PC-9 (cell line): ENCODE measurements at regions not wholly inside any gene's neighbourhood (a gene's known extent, or its start where the extent isn't known, plus 50 kb on each side); places are given as distances from the start of the nearest gene placed in this dataset.

Source experiments
- EZH2 ChIP-seq: fragments of 200-600 bp; sonication (generic); IDR thresholded peaks from 2 replicates; pipeline ENCODE4 v1.8.0; 2017; ENCODE audit warnings: antibody characterized with exemption, low read depth
- TF ChIP-seq, protein P1 (sequence below): fragments of 200-600 bp; sonication (generic); conservative IDR thresholded peaks from 2 replicates; pipeline ENCODE4 v1.6.1; 2017; ENCODE audit warnings: mixed run types, antibody characterized with exemption, mild to moderate bottlenecking, moderate library complexity

- TF ChIP-seq EZH2 = no peak
- TF ChIP-seq, protein P1, sequence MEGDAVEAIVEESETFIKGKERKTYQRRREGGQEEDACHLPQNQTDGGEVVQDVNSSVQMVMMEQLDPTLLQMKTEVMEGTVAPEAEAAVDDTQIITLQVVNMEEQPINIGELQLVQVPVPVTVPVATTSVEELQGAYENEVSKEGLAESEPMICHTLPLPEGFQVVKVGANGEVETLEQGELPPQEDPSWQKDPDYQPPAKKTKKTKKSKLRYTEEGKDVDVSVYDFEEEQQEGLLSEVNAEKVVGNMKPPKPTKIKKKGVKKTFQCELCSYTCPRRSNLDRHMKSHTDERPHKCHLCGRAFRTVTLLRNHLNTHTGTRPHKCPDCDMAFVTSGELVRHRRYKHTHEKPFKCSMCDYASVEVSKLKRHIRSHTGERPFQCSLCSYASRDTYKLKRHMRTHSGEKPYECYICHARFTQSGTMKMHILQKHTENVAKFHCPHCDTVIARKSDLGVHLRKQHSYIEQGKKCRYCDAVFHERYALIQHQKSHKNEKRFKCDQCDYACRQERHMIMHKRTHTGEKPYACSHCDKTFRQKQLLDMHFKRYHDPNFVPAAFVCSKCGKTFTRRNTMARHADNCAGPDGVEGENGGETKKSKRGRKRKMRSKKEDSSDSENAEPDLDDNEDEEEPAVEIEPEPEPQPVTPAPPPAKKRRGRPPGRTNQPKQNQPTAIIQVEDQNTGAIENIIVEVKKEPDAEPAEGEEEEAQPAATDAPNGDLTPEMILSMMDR = no peak
These were observed 151.6 kb upstream of the PRSS16 start for GRCh38 chr6:27095914-27096313.
